ENCODE measurements at regions not wholly inside any gene's neighbourhood (a gene's known extent, or its start where the extent isn't known, plus 50 kb on each side); places are given as distances from the start of the nearest gene placed in this dataset.

DNA sequence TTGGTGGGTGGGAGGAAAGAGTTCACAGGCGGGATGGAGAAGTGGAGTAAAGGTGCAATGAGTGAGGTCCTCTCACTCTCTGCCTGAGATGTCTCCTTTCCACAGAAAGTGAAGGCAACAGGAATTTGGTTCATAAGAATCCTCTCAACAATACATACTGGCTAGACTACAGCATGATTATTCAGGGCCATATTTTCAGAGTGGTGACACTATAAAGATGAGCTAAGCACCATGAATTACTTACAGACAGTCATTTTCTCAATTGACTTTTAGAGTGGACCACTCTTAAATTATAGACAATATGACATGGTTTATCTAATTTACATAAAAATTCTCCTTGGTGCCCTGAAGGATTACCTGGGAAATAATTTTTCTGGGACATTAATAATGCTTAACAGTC is 286.1 kb upstream of the MAD2L1 start (continued):
- TF ChIP-seq, protein P1, sequence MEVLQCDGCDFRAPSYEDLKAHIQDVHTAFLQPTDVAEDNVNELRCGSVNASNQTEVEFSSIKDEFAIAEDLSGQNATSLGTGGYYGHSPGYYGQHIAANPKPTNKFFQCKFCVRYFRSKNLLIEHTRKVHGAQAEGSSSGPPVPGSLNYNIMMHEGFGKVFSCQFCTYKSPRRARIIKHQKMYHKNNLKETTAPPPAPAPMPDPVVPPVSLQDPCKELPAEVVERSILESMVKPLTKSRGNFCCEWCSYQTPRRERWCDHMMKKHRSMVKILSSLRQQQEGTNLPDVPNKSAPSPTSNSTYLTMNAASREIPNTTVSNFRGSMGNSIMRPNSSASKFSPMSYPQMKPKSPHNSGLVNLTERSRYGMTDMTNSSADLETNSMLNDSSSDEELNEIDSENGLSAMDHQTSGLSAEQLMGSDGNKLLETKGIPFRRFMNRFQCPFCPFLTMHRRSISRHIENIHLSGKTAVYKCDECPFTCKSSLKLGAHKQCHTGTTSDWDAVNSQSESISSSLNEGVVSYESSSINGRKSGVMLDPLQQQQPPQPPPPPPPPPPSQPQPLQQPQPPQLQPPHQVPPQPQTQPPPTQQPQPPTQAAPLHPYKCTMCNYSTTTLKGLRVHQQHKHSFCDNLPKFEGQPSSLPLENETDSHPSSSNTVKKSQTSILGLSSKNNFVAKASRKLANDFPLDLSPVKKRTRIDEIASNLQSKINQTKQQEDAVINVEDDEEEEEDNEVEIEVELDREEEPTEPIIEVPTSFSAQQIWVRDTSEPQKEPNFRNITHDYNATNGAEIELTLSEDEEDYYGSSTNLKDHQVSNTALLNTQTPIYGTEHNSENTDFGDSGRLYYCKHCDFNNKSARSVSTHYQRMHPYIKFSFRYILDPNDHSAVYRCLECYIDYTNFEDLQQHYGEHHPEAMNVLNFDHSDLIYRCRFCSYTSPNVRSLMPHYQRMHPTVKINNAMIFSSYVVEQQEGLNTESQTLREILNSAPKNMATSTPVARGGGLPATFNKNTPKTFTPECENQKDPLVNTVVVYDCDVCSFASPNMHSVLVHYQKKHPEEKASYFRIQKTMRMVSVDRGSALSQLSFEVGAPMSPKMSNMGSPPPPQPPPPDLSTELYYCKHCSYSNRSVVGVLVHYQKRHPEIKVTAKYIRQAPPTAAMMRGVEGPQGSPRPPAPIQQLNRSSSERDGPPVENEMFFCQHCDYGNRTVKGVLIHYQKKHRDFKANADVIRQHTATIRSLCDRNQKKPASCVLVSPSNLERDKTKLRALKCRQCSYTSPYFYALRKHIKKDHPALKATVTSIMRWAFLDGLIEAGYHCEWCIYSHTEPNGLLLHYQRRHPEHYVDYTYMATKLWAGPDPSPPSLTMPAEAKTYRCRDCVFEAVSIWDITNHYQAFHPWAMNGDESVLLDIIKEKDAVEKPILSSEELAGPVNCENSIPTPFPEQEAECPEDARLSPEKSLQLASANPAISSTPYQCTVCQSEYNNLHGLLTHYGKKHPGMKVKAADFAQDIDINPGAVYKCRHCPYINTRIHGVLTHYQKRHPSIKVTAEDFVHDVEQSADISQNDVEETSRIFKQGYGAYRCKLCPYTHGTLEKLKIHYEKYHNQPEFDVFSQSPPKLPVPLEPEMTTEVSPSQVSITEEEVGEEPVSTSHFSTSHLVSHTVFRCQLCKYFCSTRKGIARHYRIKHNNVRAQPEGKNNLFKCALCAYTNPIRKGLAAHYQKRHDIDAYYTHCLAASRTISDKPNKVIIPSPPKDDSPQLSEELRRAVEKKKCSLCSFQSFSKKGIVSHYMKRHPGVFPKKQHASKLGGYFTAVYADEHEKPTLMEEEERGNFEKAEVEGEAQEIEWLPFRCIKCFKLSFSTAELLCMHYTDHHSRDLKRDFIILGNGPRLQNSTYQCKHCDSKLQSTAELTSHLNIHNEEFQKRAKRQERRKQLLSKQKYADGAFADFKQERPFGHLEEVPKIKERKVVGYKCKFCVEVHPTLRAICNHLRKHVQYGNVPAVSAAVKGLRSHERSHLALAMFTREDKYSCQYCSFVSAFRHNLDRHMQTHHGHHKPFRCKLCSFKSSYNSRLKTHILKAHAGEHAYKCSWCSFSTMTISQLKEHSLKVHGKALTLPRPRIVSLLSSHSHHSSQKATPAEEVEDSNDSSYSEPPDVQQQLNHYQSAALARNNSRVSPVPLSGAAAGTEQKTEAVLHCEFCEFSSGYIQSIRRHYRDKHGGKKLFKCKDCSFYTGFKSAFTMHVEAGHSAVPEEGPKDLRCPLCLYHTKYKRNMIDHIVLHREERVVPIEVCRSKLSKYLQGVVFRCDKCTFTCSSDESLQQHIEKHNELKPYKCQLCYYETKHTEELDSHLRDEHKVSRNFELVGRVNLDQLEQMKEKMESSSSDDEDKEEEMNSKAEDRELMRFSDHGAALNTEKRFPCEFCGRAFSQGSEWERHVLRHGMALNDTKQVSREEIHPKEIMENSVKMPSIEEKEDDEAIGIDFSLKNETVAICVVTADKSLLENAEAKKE (CRISPR knock-in tag; IDR thresholded peaks at IDR 0.05), result no peak
- TF ChIP-seq POLR2AphosphoS5 (IDR thresholded peaks at IDR 0.05; ENCODE audit: low read depth), result no peak
- no peak for TF ChIP-seq NANOG (IDR thresholded peaks at IDR 0.05; ENCODE audit: borderline replicate concordance)
- no peak for TF ChIP-seq EZH2 (IDR thresholded peaks at IDR 0.05; ENCODE audit: low read depth, unreplicated experiment)
- no peak for TF ChIP-seq ZNF114 (CRISPR knock-in tag; IDR thresholded peaks at IDR 0.05)

DNA sequence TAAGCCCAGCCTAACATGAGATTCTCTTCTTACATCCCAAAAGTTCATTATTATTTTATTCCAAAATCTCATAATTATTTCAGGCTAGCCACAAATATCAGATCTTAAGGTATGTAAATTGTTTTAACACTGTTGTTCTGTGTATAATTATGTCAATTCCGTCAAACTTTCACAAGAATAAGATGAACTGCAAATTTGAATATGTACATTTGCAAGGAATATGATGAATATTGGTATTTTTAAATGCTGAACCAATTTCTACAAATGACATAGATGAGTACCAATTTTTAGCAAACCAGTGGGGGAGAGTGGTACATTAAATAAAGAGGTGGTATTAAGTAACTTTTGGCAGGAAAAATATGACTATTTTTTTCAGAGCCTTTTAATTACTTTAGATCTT is 282.3 kb upstream of the MAD2L1 start:
- H3K4me2 ChIP-seq, result no peak overlapping the region
- H3K27me3 Mint-ChIP-seq (ENCODE audit: insufficient read depth, low read depth, poor library complexity), result peaks cover 2% of the 10 kb centered on the region
- H3K9me2 ChIP-seq (ENCODE audit: insufficient read depth), result no peaks in the 10 kb centered on the region
- H3K27ac Mint-ChIP-seq, result no peak overlapping the region; the same call in 1 of the 2 replicates
- ATAC-seq (no peak), DNase-seq (ENCODE audit: low spot score) (no peak)
- H3K4me1 Mint-ChIP-seq, result no peaks in the 10 kb centered on the region; the same call in 1 of the 3 replicates
- no peaks in the 10 kb centered on the region for H3K4me1 ChIP-seq (ENCODE audit: insufficient read depth)
- no peaks in the 10 kb centered on the region for H3K36me3 Mint-ChIP-seq (ENCODE audit: low read depth)
- H3K27ac ChIP-seq (ENCODE audit: low read depth), result no peak overlapping the region
- no peaks in the 10 kb centered on the region for H3K27me3 ChIP-seq (ENCODE audit: insufficient read depth)
- no peaks in the 10 kb centered on the region for H3K79me2 ChIP-seq (replicated peaks; ENCODE audit: insufficient read depth)
- no peaks in the 10 kb centered on the region for H4K20me1 ChIP-seq (replicated peaks; ENCODE audit: insufficient read depth)
- no peaks in the 10 kb centered on the region for H3K36me3 ChIP-seq (ENCODE audit: insufficient read depth)
- no peak overlapping the region for H2AFZ ChIP-seq
- H3F3A ChIP-seq (replicated peaks; ENCODE audit: low read depth), result no peaks in the 10 kb centered on the region
- H3K4me3 ChIP-seq, result no peak overlapping the region
- no peak overlapping the region for H3K4me3 Mint-ChIP-seq
- H3K9me3 Mint-ChIP-seq, result no peaks in the 10 kb centered on the region
- TF ChIP-seq EZH2phosphoT487 (IDR thresholded peaks at IDR 0.05; ENCODE audit: unreplicated experiment) (no peak), ZNF331 (CRISPR knock-in tag; IDR thresholded peaks at IDR 0.05; ENCODE audit: low read depth) (no peak), STAT1 (IDR thresholded peaks at IDR 0.05; ENCODE audit: unreplicated experiment) (no peak), NANOG (IDR thresholded peaks at IDR 0.05; ENCODE audit: borderline replicate concordance) (no peak), ZNF114 (CRISPR knock-in tag; IDR thresholded peaks at IDR 0.05) (no peak)
- TF ChIP-seq, protein P2, sequence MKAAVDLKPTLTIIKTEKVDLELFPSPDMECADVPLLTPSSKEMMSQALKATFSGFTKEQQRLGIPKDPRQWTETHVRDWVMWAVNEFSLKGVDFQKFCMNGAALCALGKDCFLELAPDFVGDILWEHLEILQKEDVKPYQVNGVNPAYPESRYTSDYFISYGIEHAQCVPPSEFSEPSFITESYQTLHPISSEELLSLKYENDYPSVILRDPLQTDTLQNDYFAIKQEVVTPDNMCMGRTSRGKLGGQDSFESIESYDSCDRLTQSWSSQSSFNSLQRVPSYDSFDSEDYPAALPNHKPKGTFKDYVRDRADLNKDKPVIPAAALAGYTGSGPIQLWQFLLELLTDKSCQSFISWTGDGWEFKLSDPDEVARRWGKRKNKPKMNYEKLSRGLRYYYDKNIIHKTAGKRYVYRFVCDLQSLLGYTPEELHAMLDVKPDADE (IDR thresholded peaks at IDR 0.05), result no peak
- TF ChIP-seq, protein P1 (CRISPR knock-in tag; IDR thresholded peaks at IDR 0.05), result no peak
